ENCODE measurements at regions not wholly inside any gene's neighbourhood (a gene's known extent, or its start where the extent isn't known, plus 50 kb on each side); places are given as distances from the start of the nearest gene placed in this dataset.

DNA sequence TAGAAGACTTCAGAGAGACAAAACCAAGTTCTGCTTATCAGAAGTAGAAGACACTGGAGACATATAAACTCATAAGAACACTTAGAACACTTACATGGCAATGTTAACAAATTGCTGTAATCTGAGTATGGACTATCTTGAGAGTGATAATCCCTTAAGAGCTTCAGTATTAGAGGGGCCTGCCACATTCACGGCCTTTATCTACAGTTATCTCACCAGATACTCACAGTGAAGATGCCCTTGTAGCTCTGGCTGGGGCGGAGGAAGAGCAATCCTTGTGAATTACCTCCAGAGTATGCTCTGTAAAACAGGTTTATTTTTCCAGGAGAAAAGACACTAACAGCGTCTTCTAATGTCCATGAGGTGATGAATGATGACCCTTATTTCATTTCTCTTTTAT, 762.8 kb downstream of the FAM181B start:
- Histone ChIP-seq H3K4me3 (ENCODE audit: insufficient read depth, low read depth, low read length) (no peak overlapping the region), H3K4ac (ENCODE audit: low read depth, low read length) (no peak overlapping the region), H3K36me3 (ENCODE audit: control insufficient read depth, insufficient read depth, low read length) (no peaks in the 10 kb centered on the region), H3K9me1 (ENCODE audit: insufficient read depth, low read length) (no peaks in the 10 kb centered on the region), H2AK9ac (replicated peaks; ENCODE audit: low read depth, low read length, poor library complexity) (no peak overlapping the region), H3K4me1 (ENCODE audit: control insufficient read depth, insufficient read depth, low read length) (no peaks in the 10 kb centered on the region), H3K18ac (ENCODE audit: low read depth, low read length) (no peak overlapping the region), H3K23ac (ENCODE audit: low read depth, low read length) (no peak overlapping the region), H3K79me1 (ENCODE audit: low read depth in 1 of 2, low read length in 2 of 2) (no peaks in the 10 kb centered on the region), H4K91ac (ENCODE audit: insufficient read depth, low read depth, low read length) (no peak overlapping the region), H3K56ac (ENCODE audit: extremely low read depth, insufficient read depth, low read length) (no peak overlapping the region), H2BK120ac (ENCODE audit: low read depth, low read length) (no peak overlapping the region), H2BK20ac (ENCODE audit: low read depth, low read length) (no peak overlapping the region), H3K27ac (ENCODE audit: insufficient read depth, low read length) (no peak overlapping the region), H2BK15ac (ENCODE audit: low read depth, low read length) (no peak overlapping the region), H4K8ac (ENCODE audit: low read depth in 2 of 2, low read length in 2 of 2) (no peak overlapping the region), H3K9me3 (ENCODE audit: control insufficient read depth, insufficient read depth, low read length) (no peaks in the 10 kb centered on the region), H2BK5ac (ENCODE audit: low read depth, low read length, poor library complexity, severe bottlenecking) (no peak overlapping the region), H2AK5ac (ENCODE audit: low read depth, low read length) (no peak overlapping the region), H4K20me1 (ENCODE audit: insufficient read depth, low read length) (no peaks in the 10 kb centered on the region), H4K5ac (ENCODE audit: low read depth, low read length) (no peak overlapping the region), H3K27me3 (ENCODE audit: control insufficient read depth, insufficient read depth, low read length) (no peaks in the 10 kb centered on the region), H2AFZ (replicated peaks; ENCODE audit: low read length, poor library complexity) (no peak overlapping the region), H3K14ac (replicated peaks; ENCODE audit: low read depth, low read length) (no peak overlapping the region), H3K4me2 (ENCODE audit: low read depth, low read length) (no peak overlapping the region), H3K9ac (ENCODE audit: low read depth, low read length) (no peak overlapping the region)
- DNase-seq (no peak), ATAC-seq (ENCODE audit: low read depth) (no peak)
- in situ Hi-C loops (cut with MboI; ENCODE audit: low sequenced_read_pairs): no loop called here
- no CpG with 5 or more reads among the region's 3 CpGs for WGBS, 2 experiments (ENCODE audit: extremely low coverage in 2 of 2, insufficient read length in 1 of 2)
- dilution Hi-C loops (cut with HindIII; ENCODE audit: low sequenced_read_pairs, unreplicated experiment): no loop called here
- ChIA-PET CTCF (no interaction called here), POLR2A (ENCODE audit: unreplicated experiment) (no interaction called here)
- intact Hi-C loops (cut with micrococcal nuclease): no loop called here
- no TSS peak for BruUV-seq (replicated peaks)
- TF ChIP-seq SMC3 (IDR thresholded peaks at IDR 0.05; ENCODE audit: low read depth, low read length): no peak
- TF ChIP-seq MAZ (IDR thresholded peaks at IDR 0.05; ENCODE audit: borderline replicate concordance, low read depth, low read length): no peak
- no peak for TF ChIP-seq RFX5 (IDR thresholded peaks at IDR 0.05; ENCODE audit: low read depth, low read length)
- no peak for TF ChIP-seq RAD21 (IDR thresholded peaks at IDR 0.05; ENCODE audit: low read length)
- TF ChIP-seq RCOR1 (IDR thresholded peaks at IDR 0.05; ENCODE audit: insufficient replicate concordance, low read length): no peak
- TF ChIP-seq, protein P1, sequence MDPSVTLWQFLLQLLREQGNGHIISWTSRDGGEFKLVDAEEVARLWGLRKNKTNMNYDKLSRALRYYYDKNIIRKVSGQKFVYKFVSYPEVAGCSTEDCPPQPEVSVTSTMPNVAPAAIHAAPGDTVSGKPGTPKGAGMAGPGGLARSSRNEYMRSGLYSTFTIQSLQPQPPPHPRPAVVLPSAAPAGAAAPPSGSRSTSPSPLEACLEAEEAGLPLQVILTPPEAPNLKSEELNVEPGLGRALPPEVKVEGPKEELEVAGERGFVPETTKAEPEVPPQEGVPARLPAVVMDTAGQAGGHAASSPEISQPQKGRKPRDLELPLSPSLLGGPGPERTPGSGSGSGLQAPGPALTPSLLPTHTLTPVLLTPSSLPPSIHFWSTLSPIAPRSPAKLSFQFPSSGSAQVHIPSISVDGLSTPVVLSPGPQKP (IDR thresholded peaks at IDR 0.05; ENCODE audit: borderline replicate concordance, low read depth, low read length): no peak
- no peak for TF ChIP-seq NFE2L2 (IDR thresholded peaks at IDR 0.05; ENCODE audit: low read depth, low read length)
- no peak for TF ChIP-seq FOS (IDR thresholded peaks at IDR 0.05; ENCODE audit: low read depth, low read length)
- TF ChIP-seq BHLHE40 (IDR thresholded peaks at IDR 0.05; ENCODE audit: low read depth, low read length): no peak
- TF ChIP-seq POLR2A (IDR thresholded peaks at IDR 0.05; ENCODE audit: low read depth, low read length): no peak
- TF ChIP-seq CHD1 (IDR thresholded peaks at IDR 0.05; ENCODE audit: low read depth, low read length): no peak
- no peak for TF ChIP-seq CEBPB (IDR thresholded peaks at IDR 0.05; ENCODE audit: low read depth, low read length)
- TF ChIP-seq, protein P2, sequence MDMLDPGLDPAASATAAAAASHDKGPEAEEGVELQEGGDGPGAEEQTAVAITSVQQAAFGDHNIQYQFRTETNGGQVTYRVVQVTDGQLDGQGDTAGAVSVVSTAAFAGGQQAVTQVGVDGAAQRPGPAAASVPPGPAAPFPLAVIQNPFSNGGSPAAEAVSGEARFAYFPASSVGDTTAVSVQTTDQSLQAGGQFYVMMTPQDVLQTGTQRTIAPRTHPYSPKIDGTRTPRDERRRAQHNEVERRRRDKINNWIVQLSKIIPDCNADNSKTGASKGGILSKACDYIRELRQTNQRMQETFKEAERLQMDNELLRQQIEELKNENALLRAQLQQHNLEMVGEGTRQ (IDR thresholded peaks at IDR 0.05; ENCODE audit: low read depth, low read length): no peak
- TF ChIP-seq MXI1 (IDR thresholded peaks at IDR 0.05; ENCODE audit: borderline replicate concordance, low read depth, low read length): no peak
- TF ChIP-seq MAFK (IDR thresholded peaks at IDR 0.05; ENCODE audit: low read depth, low read length): no peak
- no peak for TF ChIP-seq CTCF (conservative IDR thresholded peaks at IDR 0.05; ENCODE audit: low read depth, low read length)
